HL-60 (cell line): ENCODE measurements at regions not wholly inside any gene's neighbourhood (a gene's known extent, or its start where the extent isn't known, plus 50 kb on each side); places are given as distances from the start of the nearest gene placed in this dataset.

ENCODE experiments used
- DNase-seq, 2 experiments: peaks; one replicate each; pipeline ENCODE4 v3.0.0-alpha.2; 2010 to 2020; ENCODE audit warnings: low read depth in 1 of 2, low spot score in 1 of 2
- H3K27ac ChIP-seq: fragments of 250-450 bp; sonication (Bioruptor Pico); replicated peaks from 2 replicates; pipeline ENCODE4 v1.5.1; 2020; ENCODE audit warnings: mild to moderate bottlenecking, moderate library complexity
- H3K27me3 ChIP-seq: fragments of 250-450 bp; sonication (Bioruptor Pico); 2 replicates; pipeline ENCODE4 v1.5.1; 2021; ENCODE audit warnings: mild to moderate bottlenecking, moderate library complexity; ENCODE audit not compliant: insufficient read depth, poor library complexity, severe bottlenecking
- H3K4me3 ChIP-seq: replicated peaks from 2 replicates; pipeline ENCODE4 v1.5.1; 2011; ENCODE audit warnings: mild to moderate bottlenecking, control low read depth, low read length; ENCODE audit not compliant: insufficient read depth
- GABPA ChIP-seq: IDR thresholded peaks from 2 replicates; pipeline ENCODE4 v1.6.1; 2012; ENCODE audit warnings: low read depth
- POLR2AphosphoS5 ChIP-seq: IDR thresholded peaks from 2 replicates; pipeline ENCODE4 v1.6.1; 2012; ENCODE audit warnings: low read depth
- SPI1 ChIP-seq: IDR thresholded peaks from 2 replicates; pipeline ENCODE4 v1.6.1; 2012; ENCODE audit warnings: low read depth, mild to moderate bottlenecking, borderline replicate concordance
- TF ChIP-seq, protein P1 (sequence below): IDR thresholded peaks from 2 replicates; pipeline ENCODE4 v1.6.1; 2012; ENCODE audit warnings: low read depth; ENCODE audit not compliant: insufficient replicate concordance
- TF ChIP-seq, protein P2 (sequence below): IDR thresholded peaks from one replicate; pipeline ENCODE4 v1.5.1; 2011; ENCODE audit warnings: low read length, control low read depth, inconsistent platforms; ENCODE audit not compliant: insufficient read depth

DNA sequence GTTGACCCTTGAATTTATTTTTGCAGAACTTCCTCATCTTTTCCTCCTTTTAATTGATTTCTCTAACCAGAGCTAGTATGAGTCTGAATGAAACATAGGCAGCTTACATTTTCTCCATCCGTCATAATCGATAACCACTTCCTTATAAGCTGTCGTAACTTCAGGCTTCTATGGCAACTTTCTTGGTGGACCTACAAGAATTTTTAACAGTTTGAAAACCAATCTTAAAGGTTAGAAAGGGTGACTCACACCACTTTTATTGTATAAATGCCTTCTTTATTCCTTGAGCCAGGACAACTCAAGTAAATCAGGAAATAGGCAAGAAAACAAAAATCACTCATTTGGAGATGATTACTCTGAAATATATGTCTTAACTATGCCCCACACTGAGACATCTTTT, 105.7 kb upstream of the KL start:
- DNase-seq: peak in 1 of 2 experiments; percentile 17
- Histone ChIP-seq H3K27ac (no peak overlapping the region), H3K27me3 (no peaks in the 10 kb centered on the region)

DNA sequence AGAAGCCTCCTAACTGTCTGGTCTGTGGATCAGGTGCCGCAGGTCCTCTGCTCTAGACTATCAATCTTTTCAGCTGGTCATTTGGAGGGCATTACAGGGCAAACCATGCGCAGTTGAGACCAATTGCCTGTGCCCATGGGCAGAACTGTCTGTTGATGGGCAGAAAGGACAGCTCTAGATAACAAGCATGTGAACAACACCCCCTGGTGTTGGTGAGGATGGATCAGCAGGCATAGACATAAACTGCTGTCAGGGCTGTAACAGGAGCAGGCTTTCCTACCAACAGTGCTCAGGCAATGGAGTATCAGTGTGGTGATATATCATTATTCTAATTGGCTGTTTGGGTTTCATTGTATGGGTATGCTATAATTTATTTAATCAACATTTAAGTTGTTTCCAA, 104.7 kb upstream of the KL start:
- H3K27ac ChIP-seq: no peak overlapping the region
- no peak overlapping the region for H3K4me3 ChIP-seq
- peak; percentile 30 to 71 for DNase-seq
- H3K27me3 ChIP-seq: no peaks in the 10 kb centered on the region
- TF ChIP-seq GABPA: no peak
- TF ChIP-seq, protein P1, sequence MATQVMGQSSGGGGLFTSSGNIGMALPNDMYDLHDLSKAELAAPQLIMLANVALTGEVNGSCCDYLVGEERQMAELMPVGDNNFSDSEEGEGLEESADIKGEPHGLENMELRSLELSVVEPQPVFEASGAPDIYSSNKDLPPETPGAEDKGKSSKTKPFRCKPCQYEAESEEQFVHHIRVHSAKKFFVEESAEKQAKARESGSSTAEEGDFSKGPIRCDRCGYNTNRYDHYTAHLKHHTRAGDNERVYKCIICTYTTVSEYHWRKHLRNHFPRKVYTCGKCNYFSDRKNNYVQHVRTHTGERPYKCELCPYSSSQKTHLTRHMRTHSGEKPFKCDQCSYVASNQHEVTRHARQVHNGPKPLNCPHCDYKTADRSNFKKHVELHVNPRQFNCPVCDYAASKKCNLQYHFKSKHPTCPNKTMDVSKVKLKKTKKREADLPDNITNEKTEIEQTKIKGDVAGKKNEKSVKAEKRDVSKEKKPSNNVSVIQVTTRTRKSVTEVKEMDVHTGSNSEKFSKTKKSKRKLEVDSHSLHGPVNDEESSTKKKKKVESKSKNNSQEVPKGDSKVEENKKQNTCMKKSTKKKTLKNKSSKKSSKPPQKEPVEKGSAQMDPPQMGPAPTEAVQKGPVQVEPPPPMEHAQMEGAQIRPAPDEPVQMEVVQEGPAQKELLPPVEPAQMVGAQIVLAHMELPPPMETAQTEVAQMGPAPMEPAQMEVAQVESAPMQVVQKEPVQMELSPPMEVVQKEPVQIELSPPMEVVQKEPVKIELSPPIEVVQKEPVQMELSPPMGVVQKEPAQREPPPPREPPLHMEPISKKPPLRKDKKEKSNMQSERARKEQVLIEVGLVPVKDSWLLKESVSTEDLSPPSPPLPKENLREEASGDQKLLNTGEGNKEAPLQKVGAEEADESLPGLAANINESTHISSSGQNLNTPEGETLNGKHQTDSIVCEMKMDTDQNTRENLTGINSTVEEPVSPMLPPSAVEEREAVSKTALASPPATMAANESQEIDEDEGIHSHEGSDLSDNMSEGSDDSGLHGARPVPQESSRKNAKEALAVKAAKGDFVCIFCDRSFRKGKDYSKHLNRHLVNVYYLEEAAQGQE: no peak
- no peak for TF ChIP-seq SPI1
- TF ChIP-seq, protein P2, sequence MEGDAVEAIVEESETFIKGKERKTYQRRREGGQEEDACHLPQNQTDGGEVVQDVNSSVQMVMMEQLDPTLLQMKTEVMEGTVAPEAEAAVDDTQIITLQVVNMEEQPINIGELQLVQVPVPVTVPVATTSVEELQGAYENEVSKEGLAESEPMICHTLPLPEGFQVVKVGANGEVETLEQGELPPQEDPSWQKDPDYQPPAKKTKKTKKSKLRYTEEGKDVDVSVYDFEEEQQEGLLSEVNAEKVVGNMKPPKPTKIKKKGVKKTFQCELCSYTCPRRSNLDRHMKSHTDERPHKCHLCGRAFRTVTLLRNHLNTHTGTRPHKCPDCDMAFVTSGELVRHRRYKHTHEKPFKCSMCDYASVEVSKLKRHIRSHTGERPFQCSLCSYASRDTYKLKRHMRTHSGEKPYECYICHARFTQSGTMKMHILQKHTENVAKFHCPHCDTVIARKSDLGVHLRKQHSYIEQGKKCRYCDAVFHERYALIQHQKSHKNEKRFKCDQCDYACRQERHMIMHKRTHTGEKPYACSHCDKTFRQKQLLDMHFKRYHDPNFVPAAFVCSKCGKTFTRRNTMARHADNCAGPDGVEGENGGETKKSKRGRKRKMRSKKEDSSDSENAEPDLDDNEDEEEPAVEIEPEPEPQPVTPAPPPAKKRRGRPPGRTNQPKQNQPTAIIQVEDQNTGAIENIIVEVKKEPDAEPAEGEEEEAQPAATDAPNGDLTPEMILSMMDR: peak; percentile 38

More for the DNA sequence above, 105.7 kb upstream of the KL start:
- no peak overlapping the region for H3K4me3 ChIP-seq
- TF ChIP-seq POLR2AphosphoS5 (no peak), GABPA (no peak), SPI1 (no peak)
- TF ChIP-seq, protein P2: no peak
- TF ChIP-seq, protein P1: no peak

DNA sequence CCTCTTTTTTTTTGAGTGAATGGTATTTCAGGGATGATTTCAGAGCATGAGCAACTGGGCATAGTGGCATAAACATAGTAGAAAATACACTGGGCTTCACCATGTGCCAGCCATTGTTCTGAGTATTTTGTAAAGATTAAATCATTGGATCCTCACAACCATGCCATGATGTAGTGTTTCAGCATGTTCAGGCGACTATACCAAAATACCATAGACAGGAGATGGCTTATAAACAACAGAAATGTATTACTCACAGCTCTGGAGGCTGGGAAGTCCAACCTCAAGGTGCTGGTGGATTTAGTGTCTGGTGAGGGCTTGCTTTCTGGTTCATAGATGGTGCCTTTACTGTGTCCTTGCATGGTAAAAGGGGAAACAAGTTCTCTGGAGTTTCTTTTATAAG, 101.5 kb upstream of the KL start:
- DNase-seq: no peak
- Histone ChIP-seq H3K4me3 (no peak overlapping the region), H3K27ac (no peak overlapping the region), H3K27me3 (no peaks in the 10 kb centered on the region)
- TF ChIP-seq, protein P1: no peak
- no peak for TF ChIP-seq POLR2AphosphoS5
- no peak for TF ChIP-seq GABPA

DNA sequence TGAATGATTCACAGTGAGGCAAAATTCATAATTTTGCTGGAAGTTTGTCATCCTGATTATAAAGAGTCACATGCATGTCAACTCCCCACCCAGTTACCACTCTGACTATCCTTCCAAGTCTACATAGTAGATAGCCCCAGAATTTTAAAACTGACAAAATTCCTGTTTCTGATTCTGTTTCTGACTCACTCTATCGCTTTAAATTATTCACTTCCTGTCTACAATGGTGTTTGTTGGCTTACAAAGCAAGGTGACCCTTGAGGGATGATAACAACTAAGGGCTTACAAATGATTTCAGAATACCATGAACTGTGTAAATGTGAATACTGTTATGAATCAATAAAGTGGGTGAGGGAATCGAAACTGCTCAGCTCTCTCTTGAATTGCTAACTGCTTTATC, 98.7 kb upstream of the KL start:
- Histone ChIP-seq H3K27ac (no peak overlapping the region), H3K27me3 (no peaks in the 10 kb centered on the region), H3K4me3 (no peak overlapping the region)
- DNase-seq: no peak
- TF ChIP-seq GABPA: no peak
- TF ChIP-seq, protein P1: no peak
